ENCODE measurements at regions not wholly inside any gene's neighbourhood (a gene's known extent, or its start where the extent isn't known, plus 50 kb on each side); places are given as distances from the start of the nearest gene placed in this dataset.

DNA sequence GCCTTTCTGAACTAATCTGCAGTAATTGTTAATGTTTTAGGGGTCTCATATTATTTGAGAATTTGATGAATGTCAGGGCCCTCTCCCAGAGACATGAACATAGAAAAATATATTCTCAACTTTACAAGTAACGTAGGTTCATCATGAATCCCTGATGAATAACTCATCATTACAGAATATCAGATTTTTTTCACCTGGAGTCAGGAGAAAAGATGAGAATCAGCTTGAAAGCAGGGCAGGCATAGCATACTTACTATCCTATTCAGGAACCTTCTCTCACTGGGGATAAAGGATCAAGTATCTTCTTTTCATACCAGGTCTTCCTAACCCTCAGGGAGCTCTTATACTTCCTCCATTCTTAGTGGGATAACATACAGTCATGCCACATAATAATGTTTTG lies 552.6 kb upstream of the TBL1XR1 start:
- H3K4me3 ChIP-seq (ENCODE audit: low read length), result no peak overlapping the region
- DNase-seq (ENCODE audit: low read depth), result no peak
- TF ChIP-seq, protein P1, sequence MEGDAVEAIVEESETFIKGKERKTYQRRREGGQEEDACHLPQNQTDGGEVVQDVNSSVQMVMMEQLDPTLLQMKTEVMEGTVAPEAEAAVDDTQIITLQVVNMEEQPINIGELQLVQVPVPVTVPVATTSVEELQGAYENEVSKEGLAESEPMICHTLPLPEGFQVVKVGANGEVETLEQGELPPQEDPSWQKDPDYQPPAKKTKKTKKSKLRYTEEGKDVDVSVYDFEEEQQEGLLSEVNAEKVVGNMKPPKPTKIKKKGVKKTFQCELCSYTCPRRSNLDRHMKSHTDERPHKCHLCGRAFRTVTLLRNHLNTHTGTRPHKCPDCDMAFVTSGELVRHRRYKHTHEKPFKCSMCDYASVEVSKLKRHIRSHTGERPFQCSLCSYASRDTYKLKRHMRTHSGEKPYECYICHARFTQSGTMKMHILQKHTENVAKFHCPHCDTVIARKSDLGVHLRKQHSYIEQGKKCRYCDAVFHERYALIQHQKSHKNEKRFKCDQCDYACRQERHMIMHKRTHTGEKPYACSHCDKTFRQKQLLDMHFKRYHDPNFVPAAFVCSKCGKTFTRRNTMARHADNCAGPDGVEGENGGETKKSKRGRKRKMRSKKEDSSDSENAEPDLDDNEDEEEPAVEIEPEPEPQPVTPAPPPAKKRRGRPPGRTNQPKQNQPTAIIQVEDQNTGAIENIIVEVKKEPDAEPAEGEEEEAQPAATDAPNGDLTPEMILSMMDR (conservative IDR thresholded peaks at IDR 0.05; ENCODE audit: low read length), result no peak

DNA sequence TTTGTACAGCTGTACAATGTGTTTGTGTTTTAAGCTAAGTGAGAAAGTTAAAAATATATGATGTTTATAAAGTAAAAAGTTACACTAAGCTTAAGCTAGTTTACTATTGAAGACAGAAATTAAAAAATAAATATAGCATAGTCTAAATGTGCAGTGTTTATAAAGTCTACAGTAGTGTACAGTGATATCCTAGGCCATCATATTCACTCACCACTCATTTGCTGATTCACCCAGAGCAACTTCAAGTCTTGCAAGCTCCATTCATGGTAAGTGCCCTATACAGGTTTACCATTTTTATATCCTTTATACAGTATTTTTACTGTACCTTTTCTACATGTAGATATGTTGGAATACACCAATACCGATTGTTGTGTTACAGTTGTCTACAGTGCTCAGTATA lies 553.2 kb upstream of the TBL1XR1 start:
- DNase-seq (ENCODE audit: low read depth), result no peak
- TF ChIP-seq, protein P1 (conservative IDR thresholded peaks at IDR 0.05; ENCODE audit: low read length), result no peak
- H3K4me3 ChIP-seq (ENCODE audit: low read length), result no peak overlapping the region

DNA sequence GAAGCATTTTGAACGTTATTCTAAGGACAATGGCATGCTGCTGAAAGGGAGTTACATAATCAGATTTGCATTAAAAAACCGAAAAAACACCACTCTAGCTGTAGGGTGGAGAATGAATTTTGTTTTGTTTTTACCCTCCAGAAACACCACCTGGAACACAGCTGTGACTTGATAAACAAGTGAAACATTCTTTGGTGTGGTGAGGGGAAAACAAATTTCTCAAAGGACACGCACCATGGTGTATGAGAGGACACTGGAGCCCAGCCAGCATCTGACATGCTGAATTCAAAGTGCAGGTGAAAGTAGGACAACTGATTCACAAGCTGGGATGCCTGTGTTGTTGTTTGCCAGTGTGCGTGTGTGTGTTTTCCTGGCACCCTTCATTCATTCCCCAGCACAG lies 554.5 kb upstream of the TBL1XR1 start:
- no peak overlapping the region for H3K4me3 ChIP-seq (ENCODE audit: low read length)
- DNase-seq (ENCODE audit: low read depth), result no peak
- TF ChIP-seq, protein P1 (conservative IDR thresholded peaks at IDR 0.05; ENCODE audit: low read length), result no peak

DNA sequence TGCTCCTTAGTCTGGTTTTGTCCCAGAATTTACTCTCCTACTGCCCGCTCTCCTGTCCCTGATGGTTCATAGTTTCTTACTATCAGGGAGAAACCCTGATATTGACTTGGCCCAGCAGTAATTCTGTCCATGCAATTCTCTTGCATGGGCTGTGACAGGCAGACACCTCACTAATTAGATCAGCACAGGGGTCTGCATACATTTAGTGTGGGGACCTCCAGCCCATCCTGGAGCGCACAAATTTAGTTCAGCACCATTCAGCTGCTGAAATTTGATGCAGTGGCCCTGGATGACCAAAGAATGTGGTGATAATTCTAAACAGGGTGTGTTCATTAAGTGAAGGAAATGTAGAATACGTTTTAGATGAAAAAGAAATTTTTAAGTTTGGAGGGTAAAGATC lies 555.5 kb upstream of the TBL1XR1 start:
- no peak overlapping the region for H3K4me3 ChIP-seq (ENCODE audit: low read length)
- TF ChIP-seq, protein P1 (conservative IDR thresholded peaks at IDR 0.05; ENCODE audit: low read length), result no peak
- DNase-seq (ENCODE audit: low read depth), result no peak

DNA sequence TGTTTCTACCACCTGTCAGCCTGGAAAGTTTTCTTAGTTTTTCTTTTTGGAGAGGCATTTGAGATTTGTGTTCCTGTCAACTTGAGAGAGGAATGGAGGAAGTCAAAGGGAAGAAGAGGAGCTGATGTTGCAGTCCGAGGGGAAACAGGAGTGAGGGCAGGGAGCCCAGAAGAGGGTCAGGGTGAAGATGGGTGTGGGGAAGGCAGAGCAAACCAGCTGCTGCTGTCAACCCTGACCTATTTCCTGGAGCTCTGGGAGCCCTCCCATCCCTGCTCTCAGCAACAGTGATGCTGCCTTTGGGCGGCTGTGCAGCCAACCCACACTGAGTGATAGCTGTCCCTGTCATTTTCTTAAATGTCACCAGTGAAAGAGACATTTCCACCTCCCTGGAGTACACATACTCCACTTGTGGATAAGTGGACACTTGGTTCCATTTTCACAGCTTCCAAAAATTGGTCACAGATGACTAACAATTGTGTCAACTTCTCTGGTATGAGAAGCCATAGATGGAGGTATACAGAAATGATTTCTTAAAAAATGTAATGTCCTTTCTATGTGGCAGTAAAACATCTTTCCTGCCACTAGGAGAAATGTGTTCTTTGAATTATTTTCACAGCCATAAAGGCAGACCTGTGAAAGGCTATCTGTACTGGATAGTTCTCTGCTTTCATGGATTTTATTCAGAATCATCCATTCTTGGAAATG lies 556.3 kb upstream of the TBL1XR1 start:
- no peak for DNase-seq (ENCODE audit: low read depth)
- TF ChIP-seq, protein P1 (conservative IDR thresholded peaks at IDR 0.05; ENCODE audit: low read length), result no peak; the same call in 1 of the 2 replicates
- H3K4me3 ChIP-seq (ENCODE audit: low read length), result no peak overlapping the region

DNA sequence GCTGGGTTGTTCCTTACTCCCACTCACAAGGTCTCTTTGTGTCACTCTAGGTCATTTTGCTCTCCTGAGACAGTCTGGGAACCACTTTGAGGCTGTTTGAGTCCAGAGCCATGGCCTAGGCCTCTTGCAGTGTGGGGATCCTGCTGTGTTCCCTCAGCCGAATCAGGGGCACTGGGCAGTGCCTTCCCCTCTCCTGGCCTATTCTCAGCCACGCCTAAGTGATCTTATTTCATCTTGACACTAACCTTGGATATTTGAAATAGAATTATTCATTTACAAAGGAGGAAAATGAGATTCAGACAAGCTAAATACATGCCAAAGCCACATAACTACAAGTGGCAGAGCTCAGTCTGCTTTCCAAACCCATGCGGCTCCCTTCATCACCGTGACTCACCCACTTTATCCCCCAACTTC lies 557.2 kb upstream of the TBL1XR1 start:
- no peak overlapping the region for H3K4me3 ChIP-seq (ENCODE audit: low read length)
- no peak for DNase-seq (ENCODE audit: low read depth)
- TF ChIP-seq, protein P1 (conservative IDR thresholded peaks at IDR 0.05; ENCODE audit: low read length), result no peak

DNA sequence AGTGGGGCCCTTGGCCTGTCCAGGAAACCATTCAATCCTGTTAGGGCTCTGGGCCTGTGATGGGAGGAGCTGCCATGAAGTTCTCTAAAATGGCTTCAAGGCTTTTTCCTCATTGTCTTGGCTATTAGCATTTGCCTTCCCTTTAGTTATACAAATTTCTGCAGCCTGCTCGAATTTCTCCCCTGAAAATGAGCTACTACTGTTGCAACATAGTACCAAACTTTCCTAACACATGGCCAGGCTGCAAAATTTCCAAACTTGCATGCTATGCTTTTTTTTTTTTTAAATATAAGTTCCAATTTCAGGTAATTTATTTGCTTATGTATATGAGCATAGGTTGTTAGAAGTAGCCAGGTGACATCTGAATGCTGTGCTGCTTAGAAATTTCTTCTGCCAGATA lies 560.8 kb upstream of the TBL1XR1 start:
- TF ChIP-seq, protein P1 (conservative IDR thresholded peaks at IDR 0.05; ENCODE audit: low read length), result no peak
- no peak overlapping the region for H3K4me3 ChIP-seq (ENCODE audit: low read length)
- peak; percentile 38 for DNase-seq (ENCODE audit: low read depth)

Measured in AG10803 (cell line).